Daoy (cell line): ENCODE measurements at regions not wholly inside any gene's neighbourhood (a gene's known extent, or its start where the extent isn't known, plus 50 kb on each side); places are given as distances from the start of the nearest gene placed in this dataset.
"Not testable (repeated sequence)": the region's sequence is repeated elsewhere in the genome, so short reads cannot be mapped to it uniquely, and the experiment has no call there.

ENCODE experiments used
- DNase-seq: peaks from one replicate; pipeline ENCODE4 v3.0.0-alpha.2; 2015; ENCODE audit warnings: low read depth

DNA sequence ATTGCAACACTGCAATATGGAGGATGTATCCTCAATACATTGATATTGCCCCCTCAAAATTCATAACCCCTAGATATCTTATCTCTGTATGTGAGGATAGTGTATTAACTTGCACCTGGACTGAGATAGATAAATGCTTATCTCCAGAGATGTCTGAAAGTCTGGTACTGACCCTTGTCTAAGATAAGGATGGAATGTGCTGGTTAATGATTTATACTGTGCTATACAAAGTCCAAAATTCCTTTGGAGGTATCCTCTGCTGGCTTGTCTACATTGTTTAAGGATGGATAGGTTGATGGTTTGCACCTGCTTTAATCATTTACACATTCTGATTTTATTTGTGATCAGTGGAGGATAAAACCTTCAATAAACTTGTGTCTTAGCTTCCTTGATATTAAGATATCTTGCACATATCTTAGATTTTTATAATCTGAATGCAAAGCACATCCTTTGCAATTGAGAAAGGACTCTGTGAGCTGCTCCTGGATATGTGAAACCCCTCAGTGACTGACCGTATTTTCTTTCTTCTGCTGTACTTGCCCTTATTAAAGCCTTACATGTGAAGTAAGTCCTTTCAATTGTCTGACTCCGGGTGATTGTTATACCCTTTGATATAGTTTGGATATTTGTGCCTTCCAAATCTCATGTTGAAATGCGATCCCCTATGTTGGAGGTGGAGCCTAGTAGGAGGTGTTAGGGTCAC is 430.3 kb upstream of the MAOA start:
- DNase-seq, result no peak

DNA sequence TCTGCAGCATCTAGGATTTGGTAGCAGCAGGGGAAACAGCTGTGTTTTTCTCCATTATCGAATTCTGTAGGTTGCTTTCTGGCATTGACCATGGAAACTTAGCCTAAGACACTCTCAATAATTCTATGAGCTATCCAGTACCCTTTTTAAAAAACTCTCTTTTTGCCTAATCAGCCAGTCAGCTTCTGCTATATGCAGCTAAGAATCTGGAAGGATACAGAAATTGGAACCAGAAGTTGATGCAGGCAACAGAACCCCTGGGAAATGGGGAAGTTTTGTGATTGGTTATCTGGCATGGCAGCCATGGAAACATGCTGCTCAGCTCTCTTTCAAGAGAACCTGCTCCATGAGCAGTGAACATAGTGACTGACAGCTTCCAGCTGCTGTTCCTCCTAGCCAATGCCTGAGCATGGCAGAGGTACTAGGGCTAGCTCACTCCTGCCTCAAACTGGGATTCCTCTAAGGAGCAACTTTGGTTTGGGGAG is 417.6 kb upstream of the MAOA start:
- DNase-seq, result no peak

DNA sequence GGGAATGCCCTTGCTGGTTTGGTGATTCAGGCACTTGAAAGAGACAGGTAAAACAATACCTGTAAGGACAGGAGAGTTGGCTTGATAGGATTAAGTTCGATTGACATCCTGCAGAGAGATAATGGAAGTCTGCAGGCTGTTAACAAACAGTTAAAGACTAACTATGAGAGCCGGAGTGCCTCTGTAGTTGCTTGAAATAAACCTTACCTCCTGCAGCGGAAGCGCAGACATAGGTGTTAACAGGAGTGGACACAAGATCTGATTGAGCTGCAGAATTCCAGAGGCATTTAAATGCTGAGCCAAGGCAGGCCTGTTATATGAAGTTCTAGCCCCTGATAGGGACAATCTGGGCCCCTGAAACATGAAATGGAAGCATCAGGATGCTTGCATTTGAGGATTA is 416.7 kb upstream of the MAOA start:
- DNase-seq, result no peak

DNA sequence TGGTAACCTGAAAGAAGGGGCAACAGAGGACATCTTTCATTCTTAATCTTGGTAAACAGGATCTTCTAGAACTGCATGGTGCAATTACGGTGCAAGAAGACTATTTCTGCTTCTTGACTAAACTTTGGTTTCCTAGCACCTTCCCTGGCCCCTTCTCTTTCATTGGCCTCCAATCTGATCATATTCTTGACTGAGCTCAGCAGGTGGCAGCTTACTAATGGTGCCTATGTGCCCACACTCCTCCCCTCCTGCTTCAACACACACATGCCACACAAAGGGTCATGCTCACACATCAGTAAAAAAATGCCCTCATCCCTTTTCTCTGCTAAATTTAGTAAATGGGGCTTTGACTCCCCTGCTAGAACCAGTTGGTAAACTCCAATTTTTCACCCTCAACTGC is 400.5 kb upstream of the MAOA start:
- DNase-seq, result no peak

DNA sequence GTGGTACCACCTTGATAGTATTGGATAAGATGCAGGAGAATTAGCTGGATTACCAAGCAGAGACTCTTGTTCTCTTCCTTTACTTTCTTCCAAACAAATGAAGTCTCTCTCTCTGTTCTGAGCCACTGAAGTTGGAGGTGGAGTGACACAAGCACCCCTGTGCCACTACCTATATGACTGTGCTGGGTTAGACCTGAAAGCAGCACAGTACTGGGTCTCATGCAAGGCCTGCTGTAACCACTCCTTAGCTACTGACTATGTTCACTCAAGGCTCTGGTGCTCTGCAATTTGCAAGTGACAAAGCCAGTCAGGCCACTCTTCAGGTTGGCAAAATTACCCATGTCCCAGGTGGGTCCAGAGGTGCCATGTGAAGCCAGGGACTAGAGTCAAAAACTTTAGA is 389.6 kb upstream of the MAOA start:
- DNase-seq, result no peak

DNA sequence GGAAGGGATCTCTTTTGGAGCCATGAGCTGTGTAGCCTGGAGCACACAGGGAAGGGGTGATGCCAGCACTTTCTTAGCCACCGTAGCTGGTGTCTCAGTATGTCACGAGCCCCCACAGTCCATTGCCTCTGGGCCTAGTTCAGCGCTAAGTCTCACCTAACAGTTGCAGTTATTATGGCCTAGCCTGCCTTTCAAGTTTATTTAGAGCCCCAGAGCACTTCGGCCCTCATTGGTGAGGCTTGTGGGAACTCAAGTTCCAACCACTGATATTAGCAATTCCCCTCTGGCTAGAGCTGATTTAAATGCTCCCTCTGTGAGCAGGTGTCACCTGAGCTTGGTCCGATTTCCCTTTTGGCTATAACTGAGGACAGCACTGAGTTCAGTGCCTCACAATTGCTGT is 388.4 kb upstream of the MAOA start:
- no peak for DNase-seq

DNA sequence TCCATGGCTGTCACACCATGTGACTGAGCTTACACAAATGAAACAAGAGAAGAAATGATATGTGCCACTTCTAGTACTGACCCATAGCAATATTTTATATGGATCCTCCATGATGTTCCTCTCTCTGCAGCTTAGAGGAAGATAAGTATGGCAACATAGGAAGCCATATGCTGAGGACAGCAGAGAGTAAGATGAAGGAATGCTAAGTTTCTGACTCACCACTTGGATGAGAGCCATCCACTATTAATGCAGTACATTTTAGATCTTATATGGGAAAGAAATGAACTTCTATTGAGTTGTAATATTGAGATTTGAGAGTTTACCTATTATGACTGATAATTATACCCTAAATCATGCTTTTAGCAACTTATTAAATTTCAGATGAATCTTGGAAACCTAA is 386.9 kb upstream of the MAOA start:
- DNase-seq, result no peak

DNA sequence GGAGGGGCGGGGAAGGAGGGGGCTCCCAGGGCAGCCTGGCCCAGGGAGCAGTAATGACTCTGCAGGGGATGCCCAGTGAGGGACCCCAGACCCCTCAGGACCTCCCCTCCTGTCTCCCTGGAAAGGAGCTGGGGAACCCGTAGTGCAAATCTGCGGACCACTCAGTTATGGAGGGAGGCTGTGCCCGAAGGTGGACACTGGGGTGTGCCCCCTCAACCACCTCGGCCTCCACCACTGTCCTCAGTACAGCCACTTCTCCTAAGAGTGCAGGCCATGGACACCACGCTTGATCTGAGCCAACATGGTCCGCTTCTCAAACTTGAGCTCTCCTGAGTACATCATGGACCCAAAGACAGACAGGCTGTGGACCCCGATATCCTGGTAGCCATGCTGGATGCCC is 378.2 kb upstream of the MAOA start:
- no peak for DNase-seq

DNA sequence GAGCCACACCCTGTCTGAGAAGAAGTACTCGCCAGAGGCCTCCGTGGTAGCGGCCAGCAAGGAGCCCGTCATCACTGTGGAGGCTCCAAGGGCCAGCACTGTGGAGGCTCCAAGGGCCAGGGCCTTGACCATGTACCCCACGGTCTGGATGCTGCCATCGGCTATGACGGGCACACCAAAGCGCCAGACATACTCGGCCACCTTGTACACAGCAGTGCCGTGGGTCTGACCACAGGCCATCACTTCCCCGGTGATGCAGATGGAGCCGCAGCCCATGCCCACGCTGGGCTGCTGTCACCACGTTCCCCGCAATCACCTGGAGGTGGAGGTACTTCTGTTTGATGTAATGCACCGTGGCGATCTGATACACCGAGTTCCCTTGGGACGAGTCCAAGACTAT is 377.7 kb upstream of the MAOA start:
- no peak for DNase-seq

DNA sequence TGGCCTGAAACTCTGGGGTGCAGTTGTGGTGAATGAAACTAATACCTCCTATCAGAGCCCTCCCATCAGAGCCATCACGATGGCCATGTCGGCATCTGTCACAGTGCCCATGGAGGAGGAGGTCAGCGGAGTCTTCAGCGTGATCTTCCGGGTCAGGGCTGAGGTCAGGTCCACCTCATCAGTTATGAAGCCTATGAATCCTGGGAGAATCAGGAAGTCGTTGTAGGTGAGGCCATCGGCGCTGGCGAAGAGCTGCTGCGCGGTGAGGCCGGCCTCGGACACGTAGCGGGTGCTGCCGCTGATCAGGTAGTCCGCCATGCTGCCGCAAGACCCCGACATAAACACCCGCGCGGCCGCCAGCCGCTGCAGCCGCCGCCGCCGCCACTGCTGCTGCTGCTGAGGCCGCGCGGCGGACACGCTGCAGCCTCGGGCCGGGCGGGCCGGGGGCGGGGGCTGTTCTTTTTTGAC is 376.7 kb upstream of the MAOA start:
- peak; percentile 8 for DNase-seq

DNA sequence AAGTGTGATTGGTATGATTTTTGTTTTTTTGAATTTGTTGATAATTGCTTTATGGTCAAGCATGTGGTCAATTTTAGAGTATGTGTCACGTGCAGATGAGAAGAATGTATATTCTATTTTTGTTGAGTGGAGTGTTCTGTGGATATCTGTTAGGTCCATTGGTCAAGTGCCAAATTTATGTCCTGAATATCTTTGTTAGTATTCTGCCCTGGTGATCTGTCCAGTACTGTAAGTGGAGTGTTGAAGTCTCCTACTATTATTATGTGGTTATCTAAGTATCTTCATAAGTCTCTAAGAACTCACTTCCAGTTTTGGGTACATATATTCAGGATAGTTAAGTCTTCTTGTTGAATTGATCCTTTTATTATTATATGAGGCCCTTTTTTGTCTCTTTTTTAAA is 372.9 kb upstream of the MAOA start:
- DNase-seq, result no peak

DNA sequence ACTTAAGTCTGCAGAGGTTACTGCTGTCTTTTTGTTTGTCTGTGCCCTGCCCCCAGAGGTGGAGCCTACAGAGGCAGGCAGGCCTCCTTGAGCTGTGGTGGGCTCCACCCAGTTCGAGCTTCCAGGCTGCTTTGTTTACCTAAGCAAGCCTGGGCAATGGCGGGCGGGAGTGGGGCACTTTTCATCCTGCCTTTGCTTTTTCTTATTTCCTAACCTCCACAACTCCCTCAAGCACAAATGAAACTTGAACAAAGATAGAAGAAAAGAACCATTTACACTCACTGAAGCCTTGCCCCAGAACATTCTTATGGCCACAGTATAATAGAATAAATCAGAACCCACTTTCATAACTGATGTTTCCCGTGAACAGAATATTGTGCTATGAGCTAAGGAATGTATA is 344.5 kb upstream of the MAOA start:
- not testable (repeated sequence) for DNase-seq

DNA sequence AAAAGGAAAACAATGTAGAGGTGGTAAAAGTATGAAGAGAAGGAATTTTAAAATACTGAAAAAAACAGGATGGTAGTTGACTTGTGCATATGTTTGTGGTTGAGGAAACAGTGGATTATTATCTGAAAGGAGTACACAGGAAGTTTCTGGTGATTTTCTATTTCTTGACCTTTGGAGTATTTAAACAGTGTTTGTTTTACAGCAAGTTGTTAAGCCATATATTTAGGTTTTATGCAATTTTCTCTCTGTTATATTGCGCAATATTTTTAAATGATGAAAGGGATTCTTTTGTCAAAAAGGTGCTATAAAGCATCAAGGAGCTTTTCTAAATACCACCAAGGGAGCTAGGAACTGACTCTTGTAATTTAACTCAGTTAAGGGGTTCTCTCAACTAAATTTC is 343.1 kb upstream of the MAOA start:
- DNase-seq, result no peak

DNA sequence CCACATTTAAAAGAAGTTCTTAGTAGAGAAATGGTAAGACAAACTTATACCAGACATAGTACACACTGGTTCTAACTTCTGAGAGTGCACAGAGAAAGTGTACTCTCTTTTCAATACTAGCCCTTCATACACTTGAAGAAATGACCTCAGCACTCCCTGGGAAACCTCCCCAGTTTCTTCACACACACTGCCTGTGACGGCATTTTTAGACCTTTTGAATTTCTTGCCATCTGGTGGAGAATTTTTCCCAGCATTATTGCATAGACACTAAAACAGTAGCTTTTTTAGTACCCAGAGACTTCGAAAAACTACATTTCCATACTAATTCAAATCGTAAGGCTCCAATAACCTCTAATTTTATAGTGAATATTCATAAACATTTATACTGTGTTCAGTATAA is 341.6 kb upstream of the MAOA start:
- DNase-seq, result no peak

DNA sequence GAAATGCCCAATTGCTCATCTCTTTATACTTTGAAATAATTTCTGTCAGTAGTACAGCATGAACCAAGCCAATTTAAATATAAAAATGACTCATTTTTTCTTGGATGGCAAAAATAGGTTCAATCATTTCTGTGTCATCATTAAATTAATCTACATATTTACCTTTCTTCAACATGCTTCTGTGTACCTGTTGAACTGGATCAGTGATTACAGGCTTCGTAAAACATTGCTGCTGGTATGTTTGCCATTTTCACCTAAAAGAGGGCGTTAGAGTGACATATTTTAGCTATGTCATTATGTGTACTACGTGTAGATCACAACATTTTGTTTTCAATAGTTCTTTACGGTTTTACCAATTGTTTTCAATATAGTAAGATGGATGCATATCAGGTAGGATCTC is 340.5 kb upstream of the MAOA start:
- DNase-seq, result no peak

DNA sequence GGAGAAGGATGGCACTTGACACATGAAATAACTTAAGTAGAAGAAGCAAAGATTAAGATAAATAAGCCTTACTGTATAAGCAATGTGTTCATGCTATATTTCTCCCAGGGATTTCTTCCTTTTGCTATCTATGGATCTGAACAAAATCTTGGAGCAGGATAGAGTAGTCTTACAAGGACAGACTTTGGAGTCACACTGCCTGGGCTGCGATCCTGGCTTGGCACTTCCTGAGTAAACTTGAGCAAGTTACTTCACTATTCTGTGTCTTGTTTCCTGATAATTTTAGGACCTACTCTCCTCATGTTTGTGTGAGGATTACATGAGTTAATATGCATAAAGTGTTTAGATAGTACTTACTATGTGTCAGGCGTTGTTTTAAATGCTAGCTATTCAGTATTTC is 340.0 kb upstream of the MAOA start:
- DNase-seq, result no peak

DNA sequence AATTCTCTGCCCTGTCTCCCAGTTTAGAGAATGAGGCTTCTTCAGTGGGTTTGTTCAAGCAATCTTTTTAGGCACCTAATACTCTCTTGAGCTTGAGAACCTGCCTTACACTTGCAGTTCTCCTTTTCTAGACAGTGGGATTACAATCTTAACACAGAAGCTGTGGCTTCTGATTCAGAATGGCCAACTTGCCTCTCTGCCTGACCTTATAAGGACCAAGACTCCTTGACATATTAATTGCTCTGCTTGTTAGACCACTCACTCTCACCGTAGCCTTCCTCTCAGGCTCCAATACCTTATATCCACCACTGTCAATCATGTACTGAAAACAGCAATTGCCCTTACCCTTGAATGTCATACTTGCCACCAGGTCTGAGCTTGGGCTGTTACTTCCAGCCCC is 338.7 kb upstream of the MAOA start:
- DNase-seq, result no peak

DNA sequence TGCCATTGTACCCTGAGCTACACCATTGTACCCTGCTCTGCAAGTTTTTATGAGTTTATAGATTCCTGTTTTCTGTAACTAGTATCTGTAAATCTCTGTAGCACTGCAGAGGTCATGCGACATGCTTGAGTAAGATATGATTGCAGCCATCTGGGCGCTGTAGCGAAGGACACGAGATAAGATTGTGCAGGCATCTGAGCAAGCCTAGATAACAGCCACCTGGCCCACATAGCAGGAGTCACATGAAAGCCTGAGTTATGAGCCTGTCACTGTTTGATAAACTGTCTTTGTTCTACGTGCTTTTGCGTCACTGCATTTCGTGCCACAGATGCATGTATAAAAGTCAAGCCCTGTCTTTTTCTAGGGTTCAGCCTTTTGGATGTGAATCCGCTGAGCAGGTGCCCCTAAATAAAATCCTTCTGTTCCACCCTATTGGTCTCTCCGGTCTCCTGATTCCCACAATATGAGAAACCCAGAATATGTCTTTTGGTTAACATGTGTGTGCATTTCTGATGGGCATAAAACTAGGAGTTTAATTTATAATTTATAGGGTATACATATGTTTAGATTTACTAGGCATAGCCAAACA is 327.6 kb upstream of the MAOA start:
- DNase-seq, result no peak

DNA sequence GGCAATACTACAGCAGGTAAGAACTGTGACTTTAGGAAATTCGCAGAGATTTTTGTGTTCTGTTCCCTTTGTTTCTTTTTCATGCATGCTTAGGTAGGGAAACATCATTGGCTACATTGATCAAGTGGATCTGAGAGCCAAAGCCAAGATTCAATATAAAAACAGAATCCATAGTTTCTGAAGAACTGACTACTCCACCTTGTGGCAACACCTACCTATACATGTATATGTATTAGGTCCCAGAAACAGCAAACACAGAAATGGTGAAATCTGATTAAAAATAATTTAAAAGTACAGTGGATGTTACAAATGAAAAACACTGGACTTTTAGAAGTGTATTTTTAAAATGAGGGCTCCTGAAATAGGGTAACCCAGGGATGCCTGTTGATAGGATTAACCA is 322.6 kb upstream of the MAOA start:
- no peak for DNase-seq

DNA sequence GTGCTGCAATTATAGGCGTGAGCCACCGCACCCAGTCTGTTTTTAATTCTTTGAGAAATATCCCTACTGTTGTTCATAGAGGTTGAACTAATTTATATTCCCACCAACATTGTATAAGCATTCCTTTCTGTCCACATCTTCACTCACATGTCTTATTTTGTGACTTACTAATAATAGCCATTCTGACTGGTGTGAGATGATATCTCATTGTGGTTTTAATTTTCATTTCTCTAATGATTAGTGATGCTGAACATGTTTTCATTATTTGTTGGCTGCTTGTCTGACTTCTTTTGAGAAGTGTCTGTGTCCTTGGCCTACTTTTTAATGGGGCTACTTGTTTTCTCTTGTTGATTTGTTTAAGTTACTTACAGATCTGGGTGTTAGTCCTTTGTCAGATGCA is 310.9 kb upstream of the MAOA start:
- DNase-seq, result no peak

DNA sequence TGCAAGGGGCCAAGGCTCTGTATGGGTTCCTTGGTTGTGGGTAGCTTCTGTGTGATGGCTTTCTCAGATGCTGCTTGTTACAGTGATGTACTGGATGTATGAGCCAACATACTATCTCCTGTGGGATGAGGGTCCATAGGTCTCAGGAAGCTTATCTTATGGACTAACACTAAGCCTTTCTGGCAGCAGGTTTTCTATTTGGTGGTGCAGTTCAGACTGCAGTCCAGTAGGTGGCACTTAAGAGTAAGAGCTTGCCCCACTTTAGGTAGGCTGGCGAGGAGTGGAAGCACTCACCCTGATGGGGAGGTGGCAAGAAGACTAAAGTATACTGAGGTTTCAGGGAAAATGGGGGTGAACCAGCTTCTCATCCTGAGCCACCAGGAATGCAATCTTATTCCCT is 306.7 kb upstream of the MAOA start:
- DNase-seq, result peak; percentile 6

DNA sequence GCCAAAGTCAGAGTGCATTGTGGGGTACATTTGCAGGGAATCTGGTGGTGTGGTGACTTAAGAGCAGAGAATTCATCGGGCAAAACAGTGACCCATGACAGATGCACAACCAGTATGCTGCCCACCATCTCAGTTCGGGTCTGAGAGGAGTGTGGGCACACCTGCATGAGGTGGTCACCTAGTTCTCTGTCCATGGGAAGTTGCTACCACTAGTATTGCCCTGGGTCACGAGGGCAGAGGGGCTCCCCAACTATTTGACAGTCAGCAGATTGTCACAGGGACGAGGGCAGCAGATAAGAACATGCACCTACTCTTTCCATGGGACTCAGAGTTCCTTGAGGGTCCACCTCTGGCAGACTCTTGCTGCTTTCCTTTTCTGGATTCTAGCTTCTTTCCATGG is 305.2 kb upstream of the MAOA start:
- DNase-seq, result no peak

DNA sequence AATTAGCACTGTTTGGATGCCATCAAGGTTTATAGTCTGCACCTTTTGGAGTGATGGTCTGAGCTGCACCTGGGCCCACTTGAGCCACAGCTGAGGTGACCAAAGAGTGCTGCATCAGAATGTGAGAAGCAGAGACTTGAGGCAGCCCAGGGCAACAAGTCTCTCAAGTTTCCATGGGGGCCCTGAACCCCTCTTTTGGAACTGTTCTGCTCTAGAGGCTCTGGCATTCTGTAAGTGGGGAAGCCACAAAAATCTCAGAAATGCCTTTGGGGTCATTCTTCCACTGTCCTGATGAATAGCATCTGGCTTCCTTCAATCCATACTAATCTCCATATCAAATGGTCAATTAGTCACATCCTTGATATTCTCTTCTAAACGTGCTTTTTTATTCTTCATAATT is 298.4 kb upstream of the MAOA start:
- DNase-seq, result no peak

DNA sequence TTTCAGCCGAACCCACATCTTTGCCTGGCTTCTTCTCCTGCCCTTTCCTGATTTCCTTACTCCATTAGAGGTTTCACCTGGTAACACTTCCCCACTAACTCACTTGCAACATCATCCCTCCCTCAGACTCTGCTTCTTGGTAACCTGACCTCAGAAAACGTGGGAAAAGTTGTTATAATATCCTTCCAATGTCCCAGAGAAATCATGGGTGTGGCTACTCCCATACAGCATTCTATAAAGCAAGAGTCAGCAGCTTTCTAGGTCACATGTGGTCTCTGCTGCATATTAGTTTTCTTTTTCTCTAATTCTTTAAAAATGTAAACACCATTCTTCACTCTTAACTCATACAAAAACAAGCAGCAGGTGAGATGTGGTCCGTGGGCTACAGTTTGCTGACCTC is 283.1 kb upstream of the MAOA start:
- DNase-seq, result no peak
